Putamen (tissue), 1 donor: ENCODE measurements at regions not wholly inside any gene's neighbourhood (a gene's known extent, or its start where the extent isn't known, plus 50 kb on each side); places are given as distances from the start of the nearest gene placed in this dataset.
"Not testable (repeated sequence)": the region's sequence is repeated elsewhere in the genome, so short reads cannot be mapped to it uniquely, and the experiment has no call there.

Source experiments
- DNase-seq: peaks from one replicate; pipeline ENCODE4 v3.0.0-alpha.2; 2016; ENCODE audit warnings: low spot score

DNA sequence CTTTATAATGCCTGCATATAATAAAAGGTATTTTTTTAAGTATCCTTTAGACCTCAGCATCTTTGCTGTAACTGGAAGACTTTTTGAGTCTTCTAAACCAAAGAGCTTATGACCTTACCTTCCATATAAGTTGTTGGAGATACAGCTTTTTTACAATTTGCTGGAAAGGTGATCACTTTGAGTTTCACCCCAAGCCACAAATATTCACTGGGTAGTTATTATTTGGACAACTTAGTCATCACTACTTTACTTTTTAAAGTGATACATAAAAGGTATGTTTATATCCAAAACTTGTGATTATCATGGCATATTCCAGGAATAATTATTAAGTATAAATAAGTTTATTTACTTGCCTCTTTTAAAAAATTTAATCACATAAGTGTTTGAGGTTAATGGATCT is 246.7 kb upstream of the NRIP1 start:
- DNase-seq, result no peak

DNA sequence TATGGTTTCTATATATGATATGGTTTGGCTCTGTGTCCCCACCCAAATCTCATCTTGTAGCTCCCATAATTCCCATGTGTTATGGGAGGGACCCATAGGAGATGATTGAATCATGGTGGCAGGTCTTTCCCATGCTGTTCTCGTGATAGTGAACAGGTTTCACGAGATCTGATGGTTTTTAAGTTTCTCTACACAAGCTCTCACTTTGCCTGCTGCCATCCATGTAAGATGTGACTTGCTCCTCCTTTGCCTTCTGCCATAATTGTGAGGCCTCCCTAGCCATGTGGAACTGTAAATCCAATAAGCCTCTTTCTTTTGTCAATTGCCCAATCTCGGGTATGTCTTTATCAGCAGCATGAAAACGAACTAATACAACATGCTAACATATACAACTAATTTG is 252.2 kb upstream of the NRIP1 start:
- DNase-seq, result not testable (repeated sequence)

DNA sequence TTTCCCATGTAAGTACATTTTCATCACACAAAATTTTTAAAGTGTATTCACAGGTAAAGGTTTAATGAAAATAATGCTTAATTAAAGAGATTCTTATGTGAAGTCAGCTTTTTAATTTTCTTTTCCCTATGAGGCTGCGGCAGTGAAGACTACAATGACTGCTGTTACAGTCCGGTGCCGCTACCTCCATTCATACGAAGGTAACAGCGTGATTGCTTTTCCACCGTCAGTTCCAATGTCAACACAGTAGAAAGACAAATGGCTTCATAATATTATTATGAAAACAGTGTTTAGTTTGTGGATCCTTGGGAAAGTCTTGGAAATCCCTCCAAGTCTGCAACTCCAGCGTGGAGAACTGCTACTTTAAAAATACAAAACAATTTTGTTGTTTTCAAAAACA is 254.9 kb upstream of the NRIP1 start:
- DNase-seq, result no peak

DNA sequence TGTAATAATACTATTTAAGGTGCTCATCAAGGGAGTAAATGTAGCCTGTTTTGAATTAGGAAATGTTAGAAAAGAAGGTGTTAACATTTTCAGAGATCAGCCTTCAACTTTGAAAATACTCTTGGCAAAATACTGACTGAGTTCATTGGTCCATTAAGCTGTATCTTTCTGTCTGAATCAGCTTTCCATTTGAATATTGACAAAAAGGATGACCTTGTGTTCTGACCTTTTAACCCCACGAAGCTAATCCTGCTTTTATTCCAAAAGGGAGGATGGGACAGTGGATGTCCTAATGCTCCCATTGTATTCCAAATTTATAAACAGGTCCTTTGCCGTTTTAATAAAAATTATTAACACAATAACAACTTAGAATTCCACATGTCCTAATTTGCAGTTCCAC is 259.7 kb upstream of the NRIP1 start:
- DNase-seq, result no peak

DNA sequence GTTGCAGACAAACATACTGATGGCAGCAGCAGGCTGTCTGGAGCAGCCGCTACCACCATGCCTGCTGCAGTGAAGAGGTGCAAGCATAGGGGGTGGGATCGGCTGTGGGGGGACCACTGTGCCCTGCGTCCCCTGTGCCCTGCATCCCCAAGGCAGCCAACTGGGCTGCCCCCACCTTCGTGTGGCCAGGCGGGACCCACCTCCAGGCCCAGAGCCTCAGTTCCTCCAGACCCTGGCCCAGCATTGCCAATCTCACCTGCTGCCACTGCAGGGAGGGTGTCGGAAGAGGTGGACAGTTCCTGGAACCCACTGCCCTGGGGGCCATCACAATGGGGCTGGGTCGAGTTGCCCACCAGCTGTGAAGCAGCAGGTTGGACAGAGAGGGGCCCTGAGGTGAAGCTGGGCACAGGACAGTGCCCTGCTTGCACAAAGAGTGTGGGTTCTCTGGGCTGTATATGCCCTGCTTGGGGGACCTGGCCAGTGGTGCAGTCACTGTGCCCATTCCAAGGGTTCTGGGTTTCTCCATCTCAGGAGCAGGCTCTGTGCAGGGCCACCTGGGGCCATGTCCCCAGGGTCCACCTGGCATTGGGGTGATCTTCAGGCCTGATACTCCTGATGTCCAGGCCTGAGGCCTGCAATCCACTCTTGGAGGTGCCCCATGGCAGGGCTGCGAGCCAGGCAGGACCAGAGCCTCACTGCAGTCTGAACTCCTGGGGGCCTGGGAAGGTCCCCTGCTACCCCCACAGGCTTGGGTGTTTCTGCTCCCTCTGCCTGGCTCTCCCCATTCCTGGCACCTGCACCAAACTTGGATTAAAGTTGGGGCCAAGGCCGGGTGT is 261.4 kb upstream of the NRIP1 start:
- no peak for DNase-seq

DNA sequence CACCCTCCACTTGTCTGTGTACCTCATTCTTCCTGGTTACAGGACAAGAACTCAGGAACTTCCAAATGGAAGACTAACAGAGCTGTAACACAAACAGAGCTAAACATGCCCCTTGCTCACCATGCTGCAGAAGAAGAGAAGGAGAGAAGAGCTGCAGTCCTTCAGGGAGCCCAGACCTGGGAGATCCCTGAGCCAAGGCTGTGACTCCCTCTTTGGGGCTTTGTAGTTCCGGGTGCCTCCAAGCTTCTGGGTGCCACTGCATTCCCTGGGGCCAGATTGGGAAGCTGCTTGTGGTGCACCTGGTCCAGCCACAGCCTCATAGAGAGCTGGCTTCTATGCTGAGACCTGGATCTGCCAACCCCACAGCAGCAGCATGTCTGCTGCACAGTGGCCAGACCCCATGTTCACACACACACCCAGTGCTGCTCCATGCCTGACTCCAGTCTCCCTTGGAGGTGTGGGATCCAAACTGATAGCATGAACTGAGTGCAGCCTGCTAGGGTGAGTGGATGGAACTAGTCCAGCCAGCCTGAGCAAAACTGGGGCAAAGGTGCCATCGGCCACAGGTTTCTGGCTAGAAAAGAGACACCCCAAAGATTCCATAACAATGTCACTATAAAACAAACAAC is 263.0 kb upstream of the NRIP1 start:
- no peak for DNase-seq

DNA sequence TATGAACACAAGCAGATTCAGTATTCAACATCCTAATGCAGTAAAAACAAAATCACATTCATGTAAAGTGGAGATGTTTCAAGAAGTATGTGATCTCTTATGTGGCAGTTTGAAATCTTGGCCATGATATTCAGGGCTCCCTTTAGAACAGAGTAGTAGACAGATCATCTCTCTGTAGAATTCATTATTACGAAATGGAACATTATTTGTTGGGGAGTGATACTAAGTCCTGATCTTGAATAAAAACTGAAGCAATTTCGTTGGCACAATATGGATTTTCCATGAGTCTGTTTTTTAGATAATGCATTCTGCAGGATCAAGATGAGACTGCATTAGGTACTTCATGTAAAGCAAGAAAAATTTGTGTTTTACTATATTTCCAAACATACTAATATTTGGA is 264.4 kb upstream of the NRIP1 start:
- DNase-seq, result no peak

DNA sequence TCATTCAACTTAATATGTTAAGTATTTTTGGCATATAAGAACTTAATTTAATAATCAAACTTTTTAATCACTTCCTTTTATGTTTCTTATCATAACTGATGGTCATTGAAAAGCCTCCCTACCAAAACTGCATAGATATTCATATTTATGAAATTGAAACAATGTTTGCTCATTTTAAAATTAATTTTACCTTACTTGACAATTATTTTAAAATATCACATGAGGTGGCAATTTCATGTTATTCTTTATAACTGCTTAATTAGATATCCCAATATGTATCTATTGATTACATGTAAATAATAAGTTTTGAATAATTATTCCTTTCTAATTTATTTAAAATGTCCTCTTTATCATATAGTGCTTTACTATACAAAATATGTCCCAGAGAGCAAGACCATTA is 266.1 kb upstream of the NRIP1 start:
- no peak for DNase-seq

DNA sequence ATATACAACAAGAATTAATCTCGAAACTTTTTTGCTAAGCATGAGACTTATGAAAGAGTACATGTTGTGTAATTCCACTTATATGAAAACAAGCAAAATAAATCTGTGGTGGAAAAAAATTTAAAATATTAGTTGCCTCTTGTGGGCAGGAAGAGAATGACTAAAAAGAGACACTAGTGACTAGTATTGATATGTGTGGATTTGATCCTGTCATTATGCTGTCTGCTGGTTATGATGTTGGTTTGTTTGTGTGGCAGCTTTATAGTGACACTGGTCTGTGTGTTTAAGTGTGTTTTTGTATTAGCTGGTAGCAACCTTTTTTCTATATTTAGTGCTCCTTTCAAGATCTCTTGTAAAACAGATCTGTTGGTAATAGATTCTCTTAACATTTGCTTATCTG is 267.8 kb upstream of the NRIP1 start:
- no peak for DNase-seq

DNA sequence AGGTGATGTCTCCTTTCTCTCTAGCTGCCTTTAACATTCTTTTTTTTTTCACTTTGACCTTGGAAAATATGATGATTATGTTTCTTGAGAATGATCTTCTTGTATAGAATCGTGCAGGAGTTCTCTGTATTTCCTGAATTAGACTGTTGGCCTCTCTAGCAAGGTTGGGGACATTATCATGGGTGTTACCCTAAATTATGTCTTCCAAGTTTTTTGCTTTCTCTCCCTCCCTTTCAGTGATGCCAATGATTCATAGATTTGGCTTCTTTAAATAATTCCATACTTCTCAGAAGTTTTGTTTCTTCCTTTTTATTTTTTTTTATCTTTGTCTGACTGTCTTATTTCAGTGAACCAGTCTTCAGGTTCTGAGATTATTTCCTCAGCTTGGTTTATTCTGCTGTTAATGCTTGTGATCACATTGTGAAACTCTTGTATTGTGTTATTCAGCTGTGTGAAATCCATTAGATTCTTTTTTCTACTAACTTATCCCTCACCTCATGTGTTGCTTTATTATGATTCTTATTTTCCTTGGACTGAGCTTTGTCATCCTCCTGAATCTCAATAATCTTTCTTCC is 268.4 kb upstream of the NRIP1 start:
- DNase-seq, result no peak

DNA sequence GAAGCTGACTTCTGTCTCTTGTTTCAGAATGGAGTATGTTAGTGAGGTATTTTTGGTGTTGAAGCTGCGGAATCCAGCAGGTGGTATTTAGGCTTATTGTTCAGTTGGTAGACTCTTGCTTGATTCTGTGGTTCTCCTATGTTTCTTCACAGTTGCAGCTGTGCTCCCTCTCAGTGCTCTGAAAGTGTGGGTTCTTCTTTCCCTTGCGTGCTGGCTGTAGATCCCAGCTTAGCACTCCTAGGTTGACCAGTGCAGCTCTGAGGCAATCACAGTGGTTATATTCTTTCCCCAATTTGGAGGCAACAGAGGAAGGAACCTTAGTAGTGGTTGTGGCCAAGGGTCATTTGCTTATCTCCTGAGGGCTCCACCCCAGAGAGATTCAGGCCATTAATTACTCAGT is 269.2 kb upstream of the NRIP1 start:
- DNase-seq, result no peak

DNA sequence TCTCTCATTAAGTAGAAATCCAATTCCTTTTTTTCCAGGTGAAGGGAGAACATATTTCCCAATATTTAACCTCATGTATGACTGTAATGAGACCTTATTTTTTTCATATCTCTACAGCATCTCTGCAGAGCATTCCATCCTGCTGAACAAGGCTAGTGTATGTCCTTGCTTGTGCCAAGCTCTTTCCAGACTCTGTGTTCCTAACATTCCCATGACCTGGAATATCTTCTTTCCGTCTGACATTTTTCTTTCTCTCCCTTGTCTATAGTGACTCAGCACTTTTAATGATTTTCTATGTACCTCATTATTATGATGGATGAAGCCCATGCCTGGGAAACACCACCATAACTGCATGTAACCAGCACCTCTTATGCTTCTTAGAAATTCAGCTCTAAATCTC is 278.3 kb upstream of the NRIP1 start:
- DNase-seq, result no peak

DNA sequence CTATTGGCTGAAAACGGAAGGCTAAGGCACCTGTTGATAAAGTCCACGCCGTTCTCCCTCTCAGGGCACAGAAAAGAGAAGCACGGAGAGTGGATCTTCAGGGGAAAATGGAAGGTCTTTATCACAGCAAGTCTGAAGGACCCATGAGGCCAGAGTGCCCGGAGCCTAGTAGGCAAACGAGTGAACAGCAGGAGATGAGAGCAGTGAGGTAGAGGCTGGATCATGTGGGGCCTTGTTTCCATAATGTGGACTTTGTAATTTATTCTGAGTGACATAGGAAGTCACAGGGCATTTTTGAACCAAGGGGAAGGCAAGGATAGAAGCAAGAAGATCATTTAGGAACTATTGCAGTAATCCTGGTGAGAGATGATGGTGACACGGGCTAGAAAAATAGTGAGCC is 287.2 kb upstream of the NRIP1 start:
- no peak for DNase-seq

DNA sequence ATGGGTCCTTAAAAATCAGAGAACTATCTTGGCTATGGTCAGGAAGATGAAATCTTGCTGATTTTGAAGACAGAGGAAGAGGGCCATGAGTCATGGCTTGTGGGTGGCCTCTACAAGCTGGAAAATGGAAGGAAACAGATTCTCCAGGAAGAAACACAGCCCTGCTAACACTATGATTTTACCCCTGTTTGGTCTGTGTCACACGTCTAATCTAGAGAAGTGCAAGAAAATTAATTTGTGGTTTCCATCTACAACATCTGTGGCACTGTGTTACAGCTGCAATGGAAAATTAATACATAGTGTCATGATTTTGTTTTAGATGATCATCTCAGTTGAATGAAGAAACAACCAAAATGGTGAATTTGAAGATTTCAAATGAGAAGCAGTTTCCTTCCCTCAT is 288.7 kb upstream of the NRIP1 start:
- no peak for DNase-seq

DNA sequence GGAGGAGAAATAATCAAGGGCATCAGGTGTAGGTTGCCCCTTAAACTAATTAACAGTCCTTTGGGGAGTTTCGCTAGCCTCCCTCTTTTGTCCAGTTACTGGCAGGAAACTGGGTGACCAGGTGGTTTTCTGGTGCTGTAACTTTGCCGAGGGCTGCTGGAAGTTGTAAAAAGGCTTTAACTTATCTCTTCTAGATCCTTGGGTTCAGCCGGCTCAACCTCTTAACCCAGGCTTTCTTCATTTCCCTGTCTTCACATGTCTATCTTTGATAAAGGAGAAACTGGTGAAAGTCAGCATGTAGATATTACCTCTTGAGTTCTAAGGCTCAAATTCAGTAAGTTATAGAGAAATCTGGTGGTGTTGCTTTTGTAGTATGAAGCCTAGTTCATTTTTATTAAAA is 289.7 kb upstream of the NRIP1 start:
- DNase-seq, result no peak

DNA sequence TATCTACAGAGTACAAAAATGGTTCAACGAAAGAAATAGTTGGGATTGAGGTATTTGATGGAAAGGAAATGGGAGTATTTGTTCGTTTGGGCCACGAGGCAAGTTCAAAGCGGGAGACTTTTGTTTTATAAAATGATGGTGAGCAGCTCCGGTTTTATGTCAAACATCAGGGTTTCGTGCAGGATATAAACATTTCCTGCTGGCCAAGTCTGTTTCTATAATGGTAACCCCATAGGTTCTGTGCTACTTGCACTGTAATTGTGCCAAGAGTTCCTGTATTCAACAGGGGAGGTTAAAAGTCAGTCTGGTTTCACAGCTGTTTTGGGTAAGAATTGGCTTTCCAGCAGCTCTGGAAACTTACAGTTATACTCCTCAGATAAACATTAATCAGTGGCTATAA is 290.3 kb upstream of the NRIP1 start:
- no peak for DNase-seq

DNA sequence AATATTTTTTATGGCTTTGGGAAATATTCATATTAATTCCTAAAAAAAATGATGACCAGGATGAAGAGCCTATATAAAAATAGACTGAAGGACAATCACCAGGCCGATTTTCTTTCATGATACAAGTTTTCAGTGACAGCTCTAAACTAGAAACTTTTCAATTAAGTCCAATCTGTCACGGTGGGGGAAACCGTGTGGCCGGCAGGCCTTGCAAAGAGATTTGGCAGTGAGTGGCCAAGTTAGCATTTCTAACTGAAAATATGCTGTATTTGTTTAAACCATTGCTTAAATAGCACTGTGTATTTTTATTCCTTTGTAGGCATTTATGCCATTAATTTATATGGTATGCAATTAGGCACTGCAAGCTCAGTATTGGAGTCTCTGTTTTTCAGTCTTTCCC is 294.5 kb upstream of the NRIP1 start:
- DNase-seq, result no peak

DNA sequence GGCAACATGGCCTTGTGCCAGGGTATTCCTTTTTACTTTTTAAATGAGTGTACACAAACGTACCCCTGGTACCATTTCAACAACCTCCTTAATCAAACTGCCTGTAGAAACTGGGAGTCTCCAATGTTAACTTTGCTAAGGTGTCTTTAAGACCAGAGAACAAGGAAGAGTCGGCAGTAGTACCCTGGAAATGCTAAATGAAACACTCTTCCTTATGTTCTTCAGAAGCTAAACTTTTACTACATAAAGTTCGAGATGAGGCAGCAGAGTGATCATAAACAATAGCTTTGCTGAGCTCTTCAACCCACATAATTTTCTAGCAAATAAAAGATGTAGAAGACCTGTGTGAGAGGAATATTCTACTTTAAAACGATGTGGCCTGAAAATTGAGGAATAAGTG is 297.7 kb upstream of the NRIP1 start:
- DNase-seq, result no peak

DNA sequence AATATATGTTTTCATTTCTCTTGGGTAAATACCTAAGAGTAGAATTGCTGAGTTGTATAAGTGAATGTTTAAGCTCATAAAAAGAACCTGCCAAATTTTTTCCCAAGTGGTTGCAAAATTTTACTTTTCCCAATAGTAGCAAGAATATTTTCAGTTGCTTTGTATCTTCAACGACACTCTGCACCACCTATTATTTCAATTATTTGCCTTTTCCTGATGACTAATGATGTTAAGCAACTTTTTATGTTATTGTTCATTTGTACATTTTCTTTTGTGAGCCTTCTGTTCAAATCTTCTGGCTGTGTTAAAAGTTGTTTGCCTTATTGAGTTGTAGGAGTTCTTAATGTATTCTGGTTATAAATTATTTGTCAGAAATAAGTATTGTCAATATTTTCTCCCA is 299.1 kb upstream of the NRIP1 start:
- DNase-seq, result no peak

DNA sequence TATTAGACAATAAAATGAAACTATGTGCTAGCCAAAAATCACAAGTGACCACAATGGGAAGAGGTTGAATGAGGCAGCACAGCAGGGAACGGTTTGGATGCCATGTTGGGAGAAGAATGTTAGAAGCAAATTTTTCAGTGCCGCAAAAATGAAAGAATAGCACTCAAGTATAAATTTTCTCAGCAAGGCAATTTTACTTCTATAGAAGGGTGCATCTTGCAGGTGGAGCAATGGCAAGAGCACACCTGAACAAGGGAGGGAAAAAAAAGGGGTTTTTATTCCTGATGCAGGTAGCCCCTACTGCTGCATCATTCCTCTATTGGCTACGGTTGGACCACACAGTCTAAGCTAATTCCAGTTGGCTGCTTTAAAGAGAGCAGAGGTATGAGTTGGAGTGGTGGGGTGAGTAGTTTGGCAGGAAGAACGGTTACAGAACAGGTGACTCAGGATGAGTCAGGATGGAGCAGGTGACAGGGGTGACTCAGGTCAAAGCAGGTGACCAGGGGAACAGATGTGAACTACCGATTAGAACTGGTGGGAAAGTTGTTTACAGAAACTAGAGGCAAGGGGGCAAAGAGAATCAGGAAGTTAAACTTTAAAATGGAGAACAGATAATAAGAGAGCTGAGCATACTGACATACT is 301.1 kb upstream of the NRIP1 start:
- no peak for DNase-seq

DNA sequence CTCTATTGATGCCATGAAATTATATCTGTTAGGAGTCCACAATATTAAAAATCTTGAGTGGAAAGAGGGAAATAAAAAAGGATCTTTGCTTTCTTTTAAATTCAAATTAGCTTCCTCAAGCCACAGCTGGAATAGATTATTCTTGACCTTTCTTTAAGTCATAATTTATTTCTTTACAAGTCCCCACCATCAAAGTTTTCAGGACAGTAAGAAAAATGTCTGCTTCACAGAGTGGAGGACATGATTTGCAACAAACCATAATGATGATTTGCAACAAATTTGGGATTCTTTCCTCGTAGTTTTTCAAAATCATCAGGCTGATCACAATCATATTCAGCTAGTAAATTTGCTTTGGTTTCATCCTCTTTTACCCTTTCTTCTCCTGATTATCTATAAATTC is 301.8 kb upstream of the NRIP1 start:
- DNase-seq, result no peak

DNA sequence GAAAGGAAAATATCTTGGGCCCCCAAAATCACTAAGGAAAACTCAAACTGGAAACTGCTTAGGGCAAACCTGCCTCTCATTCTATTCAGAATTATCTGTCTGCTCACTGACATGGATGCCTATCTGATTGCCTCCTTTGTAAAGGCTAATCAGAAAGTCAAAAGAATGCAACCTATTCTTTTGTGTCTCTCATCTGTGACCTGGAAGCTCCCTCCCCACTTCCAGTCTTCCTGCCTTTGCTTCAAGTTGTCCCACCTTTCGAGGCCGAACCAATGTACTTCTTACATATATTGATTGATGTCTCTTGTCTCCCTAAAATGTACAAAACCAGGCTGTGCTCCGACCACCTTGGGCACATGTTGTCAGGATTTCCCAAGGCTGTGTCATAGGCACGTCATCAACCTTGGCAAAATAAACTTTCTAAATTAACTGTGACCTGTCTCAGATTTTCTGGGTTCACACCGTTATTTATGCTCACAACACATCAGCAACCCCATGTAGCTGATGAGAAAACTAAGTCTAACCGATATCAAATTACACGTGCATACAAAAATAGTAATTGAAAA is 302.3 kb upstream of the NRIP1 start:
- DNase-seq, result no peak

DNA sequence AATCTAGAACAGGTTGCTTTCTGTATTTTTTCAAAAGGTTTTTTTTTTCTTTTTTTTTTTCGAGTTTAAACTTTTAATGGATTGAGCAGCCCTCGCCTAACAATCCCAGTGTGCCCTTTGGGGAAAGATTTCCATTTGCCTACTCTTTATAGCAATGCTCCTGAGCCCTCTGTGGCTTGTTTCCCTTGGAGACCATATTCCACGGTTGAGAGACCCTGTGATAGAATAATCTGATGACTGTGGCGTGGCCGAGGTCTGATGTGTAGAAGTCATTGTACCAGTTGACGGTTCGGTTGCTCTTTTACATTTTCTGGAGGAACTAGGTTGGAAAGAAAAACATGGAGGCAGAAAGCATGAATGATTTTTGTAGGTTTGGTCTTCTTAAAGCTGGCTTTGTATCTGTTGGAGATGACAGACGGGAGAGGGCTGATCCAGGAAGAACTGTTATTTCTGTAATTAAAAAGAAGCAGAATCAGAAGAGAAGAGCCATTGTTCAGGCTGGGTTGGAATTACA is 305.7 kb upstream of the NRIP1 start:
- no peak for DNase-seq
